Naive thymus-derived CD8-positive, alpha-beta T cell (primary cell): ENCODE measurements at regions not wholly inside any gene's neighbourhood (a gene's known extent, or its start where the extent isn't known, plus 50 kb on each side); places are given as distances from the start of the nearest gene placed in this dataset.
A peak's percentile ranks its signal among the peaks of the same experiment; 100 is the strongest.
"Not testable (repeated sequence)": the region's sequence is repeated elsewhere in the genome, so short reads cannot be mapped to it uniquely, and the experiment has no call there.

Experiments
- ATAC-seq, 2 donors: fragments of 150-1000 bp; cut with Tn5 transposase in 1 of 2; sonication (Bioruptor Pico), chemical (Tn5 transposase) in 1 of 2; 1 replicate in 1 of 2; 2 replicates in 1 of 2; pipeline ENCODE4 v1.10.0; 2021; ENCODE audit warnings: mild to moderate bottlenecking in 2 of 2, moderate library complexity in 2 of 2
- POLR2A ChIA-PET: fragments of 350-600 bp; sonication (Branson Sonifier 250); formaldehyde crosslinking; loops from one replicate; lab custom pipeline; 2021; ENCODE audit warnings: antibody characterized with exemption; lab: Charles Lee
- DNase-seq, 10 donors: peaks; one replicate each; pipeline versions ENCODE4 v3.0.0 to v3.0.0-alpha.2; 2020 to 2022
- H3K27ac Mint-ChIP-seq, 10 donors: one replicate each; pipeline ENCODE4 v1.8.0; 2020 to 2022; ENCODE audit warnings: mild to moderate bottlenecking in 10 of 10, mixed read lengths in 10 of 10, moderate library complexity in 4 of 10, inconsistent platforms in 1 of 10
- H3K27me3 Mint-ChIP-seq, 5 donors: one replicate each; pipeline ENCODE4 v1.8.0; 2021 to 2022; ENCODE audit warnings: mixed read lengths in 5 of 5
- H3K36me3 Mint-ChIP-seq, 3 donors: one replicate each; pipeline ENCODE4 v1.8.0; 2020 to 2022; ENCODE audit warnings: mixed read lengths in 3 of 3, mild to moderate bottlenecking in 2 of 3, inconsistent platforms in 1 of 3
- H3K4me1 Mint-ChIP-seq, 4 donors: one replicate each; pipeline ENCODE4 v1.8.0; 2021 to 2022; ENCODE audit warnings: mixed read lengths in 4 of 4
- H3K4me3 Mint-ChIP-seq, 10 donors: one replicate each; pipeline ENCODE4 v1.8.0; 2020 to 2022; ENCODE audit warnings: mild to moderate bottlenecking in 10 of 10, mixed read lengths in 10 of 10, moderate library complexity in 6 of 10, inconsistent platforms in 1 of 10
- H3K9me3 Mint-ChIP-seq, 9 donors: one replicate each; pipeline ENCODE4 v1.8.0; 2020 to 2022; ENCODE audit warnings: mixed read lengths in 9 of 9, mild to moderate bottlenecking in 3 of 9, inconsistent platforms in 1 of 9, moderate library complexity in 1 of 9

DNA sequence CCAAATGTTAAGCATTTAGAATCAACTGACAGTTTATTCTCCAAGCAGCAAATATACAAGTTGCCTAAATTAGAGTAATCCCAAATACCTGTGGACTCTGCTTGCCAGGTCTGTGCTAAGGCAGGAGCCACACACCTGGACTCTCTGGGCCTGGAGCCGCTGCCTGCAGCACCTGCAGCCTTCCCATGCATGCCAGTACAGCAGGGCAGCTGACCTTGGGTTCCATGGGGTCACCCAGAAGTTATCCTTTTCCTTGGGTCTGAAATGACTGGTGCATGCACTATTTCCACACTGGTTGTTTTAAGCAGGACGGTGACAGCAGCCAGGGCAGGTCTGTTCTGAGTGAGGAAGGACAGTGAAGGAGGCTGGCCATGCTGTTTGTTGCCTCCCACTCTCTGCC is 573.2 kb downstream of the GLRX3 start:
- peaks cover 0 to 24% (median 2%) of the 10 kb centered on the region in 5 donors for H3K27me3 Mint-ChIP-seq
- no peak overlapping the region for H3K27ac Mint-ChIP-seq
- ATAC-seq, result no peak
- H3K9me3 Mint-ChIP-seq, result peaks cover 0 to 2% (median 0%) of the 10 kb centered on the region in 9 donors
- POLR2A ChIA-PET, result no interaction called here
- peaks cover 0 to 3% (median 0%) of the 10 kb centered on the region in 4 donors for H3K4me1 Mint-ChIP-seq
- no peak overlapping the region for H3K4me3 Mint-ChIP-seq
- no peak for DNase-seq
- H3K36me3 Mint-ChIP-seq, result no peaks in the 10 kb centered on the region

DNA sequence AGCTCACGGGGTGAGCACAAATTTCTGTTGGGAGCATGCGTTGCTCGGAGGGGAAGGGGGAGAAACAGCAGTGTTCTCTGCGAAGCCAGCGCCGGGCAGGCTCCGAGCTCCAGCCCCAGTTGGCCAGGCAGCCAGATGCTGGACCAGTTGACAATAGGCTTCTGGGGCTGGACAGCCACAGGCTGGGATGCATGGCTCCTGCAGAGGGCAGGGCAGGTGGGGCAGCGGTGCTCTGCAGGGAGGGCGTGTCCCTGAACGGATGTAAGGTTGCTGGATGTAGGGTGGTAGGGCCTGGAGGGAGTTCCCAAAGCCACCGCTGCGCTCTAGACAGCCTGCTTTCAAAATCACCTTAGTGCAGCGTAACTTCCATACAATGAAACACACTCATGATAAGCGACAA is 574.9 kb downstream of the GLRX3 start:
- Mint-ChIP-seq H3K4me1 (peaks cover 0 to 3% (median 0%) of the 10 kb centered on the region in 4 donors), H3K4me3 (no peak overlapping the region), H3K27ac (no peak overlapping the region), H3K36me3 (no peaks in the 10 kb centered on the region), H3K9me3 (peaks cover 0 to 2% (median 0%) of the 10 kb centered on the region in 9 donors), H3K27me3 (peaks cover 0 to 12% (median 0%) of the 10 kb centered on the region in 5 donors)
- no peak for ATAC-seq
- POLR2A ChIA-PET, result no interaction called here
- DNase-seq, result no peak

DNA sequence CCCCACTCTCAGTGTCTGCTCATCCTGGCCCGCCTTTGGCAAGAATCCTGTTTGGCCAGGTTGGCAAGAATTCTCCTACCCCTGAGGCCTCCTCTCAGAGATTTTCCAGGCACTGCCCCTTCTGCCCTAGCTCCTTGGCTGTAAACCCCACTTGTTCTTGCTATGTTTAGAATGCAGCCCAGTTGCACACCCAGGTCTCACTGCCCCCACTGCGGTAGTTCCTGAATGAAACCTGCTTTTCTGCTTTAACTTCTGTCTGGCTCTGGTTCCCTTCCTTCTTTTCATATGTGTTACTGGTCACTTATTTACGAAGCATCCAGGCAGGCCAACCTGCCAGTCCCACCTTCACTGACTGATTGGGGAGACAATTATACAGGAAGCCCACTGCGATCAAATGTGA is 576.9 kb downstream of the GLRX3 start:
- Mint-ChIP-seq H3K4me1 (peaks cover 0 to 3% (median 0%) of the 10 kb centered on the region in 4 donors), H3K36me3 (no peaks in the 10 kb centered on the region), H3K27ac (no peak overlapping the region), H3K9me3 (peaks cover 0 to 2% (median 0%) of the 10 kb centered on the region in 9 donors), H3K4me3 (no peak overlapping the region), H3K27me3 (peaks cover 0 to 11% (median 0%) of the 10 kb centered on the region in 5 donors)
- DNase-seq (no peak), ATAC-seq (no peak)
- POLR2A ChIA-PET, result no interaction called here

DNA sequence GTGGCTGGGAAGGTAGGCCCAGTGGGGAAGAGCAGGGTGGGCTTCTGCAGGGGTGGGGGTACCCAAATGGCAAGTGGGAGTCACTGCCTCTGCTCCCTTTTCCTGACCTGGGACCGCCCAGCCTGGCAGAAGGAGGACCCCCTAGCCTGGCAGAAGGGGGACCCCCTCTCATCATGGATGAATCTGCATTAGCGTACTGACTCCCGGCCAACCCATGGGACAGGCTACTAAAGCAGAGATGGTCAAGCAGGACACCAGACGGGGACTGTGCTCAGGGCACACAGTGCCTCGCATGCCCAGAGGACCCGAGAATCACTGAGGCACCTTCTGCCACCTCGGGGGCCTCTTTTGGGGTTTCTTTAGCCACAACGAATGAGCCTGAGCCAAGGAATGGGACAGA is 577.5 kb downstream of the GLRX3 start:
- no peak for DNase-seq
- no peak overlapping the region for H3K4me3 Mint-ChIP-seq
- peaks cover 0 to 2% (median 0%) of the 10 kb centered on the region in 9 donors for H3K9me3 Mint-ChIP-seq
- POLR2A ChIA-PET, result no interaction called here
- no peaks in the 10 kb centered on the region for H3K36me3 Mint-ChIP-seq
- H3K4me1 Mint-ChIP-seq, result peaks cover 0 to 3% (median 0%) of the 10 kb centered on the region in 4 donors
- no peak for ATAC-seq
- H3K27ac Mint-ChIP-seq, result no peak overlapping the region
- peaks cover 0 to 11% (median 0%) of the 10 kb centered on the region in 5 donors for H3K27me3 Mint-ChIP-seq

DNA sequence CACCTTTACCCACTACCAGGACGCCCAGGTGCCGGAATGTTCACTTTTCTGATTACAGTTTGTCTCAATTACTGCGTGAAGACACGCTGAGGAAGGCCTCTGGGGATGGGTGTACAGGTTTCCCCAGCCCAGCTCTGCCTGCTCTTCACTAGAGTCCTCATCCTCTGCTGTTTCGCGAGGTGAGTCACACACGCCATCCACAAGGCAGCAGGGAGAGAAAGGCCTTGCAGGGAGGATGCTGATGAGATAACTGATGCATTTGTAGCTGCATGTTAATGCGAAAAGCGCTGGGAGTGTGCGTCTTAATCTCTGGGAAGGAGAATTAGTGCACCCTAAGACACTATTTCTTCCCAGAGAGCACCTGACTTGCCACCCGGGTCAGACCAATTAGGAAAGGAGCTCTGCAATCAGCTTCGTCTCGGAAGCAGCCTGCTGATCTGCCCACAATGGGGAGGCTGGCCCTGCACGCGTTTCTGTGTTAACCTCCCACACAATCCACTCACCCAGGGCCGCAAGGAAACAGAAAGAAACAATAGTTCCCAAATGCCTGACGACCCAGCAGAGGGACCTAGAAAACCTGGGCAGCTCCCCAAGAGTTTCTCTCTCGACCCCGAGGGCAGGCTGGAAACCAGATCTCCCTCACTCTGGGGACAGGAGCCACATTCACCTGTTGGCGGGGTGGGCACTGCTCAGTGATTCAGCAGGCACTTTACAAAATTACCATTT is 578.7 kb downstream of the GLRX3 start:
- POLR2A ChIA-PET, result no interaction called here
- Mint-ChIP-seq H3K36me3 (no peaks in the 10 kb centered on the region), H3K27ac (no peak overlapping the region), H3K9me3 (no peaks in the 10 kb centered on the region), H3K27me3 (peaks cover 0 to 11% (median 0%) of the 10 kb centered on the region in 5 donors), H3K4me1 (peaks cover 0 to 3% (median 0%) of the 10 kb centered on the region in 4 donors), H3K4me3 (no peak overlapping the region)
- no peak for DNase-seq
- no peak for ATAC-seq

DNA sequence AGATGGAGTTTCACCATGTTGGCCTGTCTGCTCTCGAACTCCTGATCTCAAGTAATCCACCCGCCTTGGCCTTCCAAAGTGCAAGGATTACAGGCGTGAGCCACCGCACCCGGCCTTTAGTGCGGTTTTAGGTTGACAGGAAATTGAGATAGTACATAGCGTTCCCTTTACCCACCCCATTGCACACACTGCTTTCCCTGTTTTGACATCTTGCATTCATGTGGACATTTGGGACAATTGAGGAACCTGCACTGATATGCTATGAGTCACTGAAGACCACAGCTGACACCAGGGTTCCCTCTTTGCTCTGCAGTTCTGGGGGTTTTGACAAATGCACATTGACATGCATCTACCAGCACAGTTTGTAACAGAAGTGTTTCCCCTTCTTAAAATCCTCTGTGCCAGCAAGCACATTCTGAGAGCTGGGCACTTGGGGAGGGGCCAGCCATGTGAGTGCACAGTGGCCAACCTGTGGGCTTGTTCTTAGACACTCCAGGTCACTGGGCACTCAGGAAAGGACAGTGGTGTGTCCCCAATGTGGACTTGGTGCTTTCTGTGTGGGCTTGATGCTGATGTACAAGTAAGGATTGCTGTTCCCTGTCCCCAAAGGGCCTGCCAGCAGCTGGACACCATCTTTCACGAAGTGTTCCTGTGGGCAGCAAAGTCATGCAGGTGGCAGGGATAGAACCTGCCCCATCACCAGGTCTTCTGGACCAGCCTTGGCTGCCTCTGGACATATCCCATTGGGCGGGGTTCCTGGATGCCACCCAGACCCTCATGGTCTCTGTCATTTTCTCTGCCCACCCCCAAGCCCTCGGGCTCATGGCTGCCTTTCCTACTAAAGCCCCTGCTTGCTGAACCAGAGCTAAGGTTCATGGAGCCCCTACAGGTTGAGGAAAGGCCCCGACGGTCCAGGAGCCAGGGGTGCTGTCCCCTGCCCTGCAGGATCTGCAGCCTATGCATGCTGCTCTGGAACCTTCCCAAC is 579.8 kb downstream of the GLRX3 start:
- DNase-seq (no peak), ATAC-seq (no peak)
- H3K36me3 Mint-ChIP-seq, result no peaks in the 10 kb centered on the region
- no peak overlapping the region for H3K27ac Mint-ChIP-seq
- H3K4me1 Mint-ChIP-seq, result peaks cover 0 to 3% (median 0%) of the 10 kb centered on the region in 4 donors
- H3K27me3 Mint-ChIP-seq, result peaks cover 0 to 11% (median 0%) of the 10 kb centered on the region in 5 donors
- no peak overlapping the region for H3K4me3 Mint-ChIP-seq
- POLR2A ChIA-PET, result no interaction called here
- no peaks in the 10 kb centered on the region for H3K9me3 Mint-ChIP-seq

DNA sequence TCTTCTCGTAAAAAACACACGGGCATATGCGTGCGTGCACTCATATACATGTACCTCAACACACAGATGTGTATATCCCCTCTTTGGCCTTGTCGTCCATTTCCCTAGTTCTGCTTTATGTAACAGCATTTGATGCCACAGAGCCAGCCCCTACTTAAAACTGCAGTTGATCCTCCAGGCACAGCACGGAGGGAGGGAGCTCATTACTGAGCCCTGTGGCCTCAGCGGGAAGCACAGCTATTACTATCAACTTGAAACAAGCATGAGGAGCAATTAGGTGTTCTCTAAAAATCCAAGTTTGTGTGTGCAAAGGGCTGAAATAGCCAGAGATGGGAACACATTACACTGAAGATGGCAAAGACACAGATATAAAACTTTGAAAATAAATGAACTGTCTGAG is 580.9 kb downstream of the GLRX3 start:
- H3K4me1 Mint-ChIP-seq, result peaks cover 0 to 3% (median 0%) of the 10 kb centered on the region in 4 donors
- no peaks in the 10 kb centered on the region for H3K9me3 Mint-ChIP-seq
- POLR2A ChIA-PET, result no interaction called here
- no peak for DNase-seq
- peaks cover 0 to 14% (median 0%) of the 10 kb centered on the region in 5 donors for H3K27me3 Mint-ChIP-seq
- H3K36me3 Mint-ChIP-seq, result no peaks in the 10 kb centered on the region
- no peak overlapping the region for H3K27ac Mint-ChIP-seq
- ATAC-seq, result no peak
- no peak overlapping the region for H3K4me3 Mint-ChIP-seq

DNA sequence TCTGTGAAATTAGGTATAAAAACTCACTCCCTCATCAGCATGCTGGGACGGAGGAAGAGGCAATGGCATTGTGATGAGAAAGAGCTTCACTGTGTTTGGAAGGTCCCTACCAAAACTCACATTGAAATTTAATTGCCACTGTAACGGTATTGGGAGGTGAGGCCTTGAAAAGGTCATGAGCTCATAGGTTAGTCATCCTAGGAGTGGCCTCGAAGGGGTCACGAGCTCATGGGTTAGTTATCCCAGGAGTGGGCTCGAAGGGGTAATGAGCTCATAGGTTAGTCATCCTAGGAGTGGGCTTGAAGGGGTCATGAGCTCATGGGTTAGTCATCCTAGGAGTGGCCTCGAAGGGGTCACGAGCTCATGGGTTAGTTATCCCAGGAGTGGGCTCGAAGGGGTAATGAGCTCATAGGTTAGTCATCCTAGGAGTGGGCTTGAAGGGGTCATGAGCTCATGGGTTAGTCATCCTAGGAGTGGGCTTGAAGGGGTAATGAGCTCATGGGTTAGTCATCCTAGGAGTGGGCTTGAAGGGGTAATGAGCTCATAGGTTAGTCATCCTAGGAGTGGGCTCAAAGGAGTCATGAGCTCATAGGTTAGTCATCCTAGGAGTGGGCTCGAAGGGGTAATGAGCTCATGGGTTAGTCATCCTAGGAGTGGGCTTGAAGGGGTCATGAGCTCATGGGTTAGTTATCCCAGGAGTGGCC is 582.7 kb downstream of the GLRX3 start:
- H3K4me3 Mint-ChIP-seq, H3K4me1 Mint-ChIP-seq, H3K27me3 Mint-ChIP-seq, DNase-seq, H3K9me3 Mint-ChIP-seq, POLR2A ChIA-PET, H3K27ac Mint-ChIP-seq, H3K36me3 Mint-ChIP-seq, ATAC-seq: not testable (repeated sequence)

DNA sequence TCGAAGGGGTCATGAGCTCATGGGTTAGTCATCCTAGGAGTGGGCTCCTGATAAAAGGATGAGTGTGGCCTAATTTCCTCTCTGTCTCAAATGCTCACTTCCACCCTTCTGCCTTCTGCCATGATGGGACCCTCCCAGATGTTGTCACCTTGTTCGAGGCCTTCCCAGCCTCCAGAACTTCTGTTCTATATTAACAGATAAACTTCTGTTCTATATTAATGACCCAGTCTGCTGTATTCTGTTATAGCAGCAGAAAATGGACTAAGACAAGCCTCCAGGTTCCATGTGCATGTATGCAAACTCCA is 583.2 kb downstream of the GLRX3 start:
- POLR2A ChIA-PET, result no interaction called here
- Mint-ChIP-seq H3K4me3 (no peak overlapping the region), H3K36me3 (no peaks in the 10 kb centered on the region), H3K27ac (no peak overlapping the region), H3K27me3 (peaks cover 0 to 7% (median 0%) of the 10 kb centered on the region in 5 donors), H3K4me1 (no peaks in the 10 kb centered on the region), H3K9me3 (no peaks in the 10 kb centered on the region)
- no peak for DNase-seq
- no peak for ATAC-seq

DNA sequence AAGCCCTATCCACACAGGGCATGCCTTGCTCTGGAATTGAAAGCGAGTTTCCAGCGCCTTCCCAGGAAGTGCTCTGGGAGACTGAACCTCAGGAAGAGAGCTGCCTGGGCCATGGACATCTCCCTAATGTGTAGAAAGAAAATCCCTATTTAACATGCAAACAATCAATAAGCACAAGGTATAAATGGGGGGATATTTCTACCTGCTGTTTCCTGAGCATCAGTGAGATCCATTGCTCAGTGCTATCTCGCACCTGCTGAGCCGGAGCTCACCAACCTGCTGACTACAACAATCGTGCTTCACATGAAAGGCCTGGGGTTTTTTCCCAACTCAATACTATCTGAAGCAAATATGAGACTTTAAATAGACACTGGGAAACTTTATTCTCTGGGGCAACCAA is 584.0 kb downstream of the GLRX3 start:
- Mint-ChIP-seq H3K4me1 (no peaks in the 10 kb centered on the region), H3K4me3 (no peak overlapping the region), H3K27me3 (peaks cover 0 to 14% (median 1%) of the 10 kb centered on the region in 5 donors), H3K36me3 (no peaks in the 10 kb centered on the region), H3K27ac (no peak overlapping the region), H3K9me3 (no peaks in the 10 kb centered on the region)
- DNase-seq (no peak), ATAC-seq (no peak)
- POLR2A ChIA-PET, result no interaction called here

DNA sequence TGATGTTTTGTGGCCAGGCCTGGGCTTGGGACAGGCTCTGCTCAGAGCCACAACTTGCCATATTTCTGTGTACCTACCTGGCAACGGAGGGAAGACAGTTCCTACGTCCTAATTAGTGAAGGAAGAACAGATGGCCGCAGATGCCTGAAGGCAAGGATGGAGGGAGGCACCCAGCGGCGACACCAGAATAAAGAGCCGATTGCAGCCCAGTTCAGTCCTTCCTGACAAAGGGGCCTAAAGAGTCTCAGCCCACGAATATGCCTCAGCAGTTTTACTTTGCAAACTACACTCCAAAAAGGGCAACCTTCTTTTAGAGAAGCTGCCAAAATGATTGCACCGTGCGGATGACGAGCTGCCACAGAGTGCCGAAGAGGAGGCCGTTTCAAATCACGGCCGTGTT is 585.8 kb downstream of the GLRX3 start:
- DNase-seq (no peak), ATAC-seq (no peak)
- Mint-ChIP-seq H3K4me1 (no peaks in the 10 kb centered on the region), H3K9me3 (no peaks in the 10 kb centered on the region), H3K4me3 (peak overlapping the region in 1 of 10 donors; percentile 11), H3K36me3 (no peaks in the 10 kb centered on the region), H3K27me3 (peaks cover 0 to 12% (median 1%) of the 10 kb centered on the region in 5 donors), H3K27ac (peak overlapping the region in 1 of 10 donors; percentile 42)
- POLR2A ChIA-PET, result no interaction called here

DNA sequence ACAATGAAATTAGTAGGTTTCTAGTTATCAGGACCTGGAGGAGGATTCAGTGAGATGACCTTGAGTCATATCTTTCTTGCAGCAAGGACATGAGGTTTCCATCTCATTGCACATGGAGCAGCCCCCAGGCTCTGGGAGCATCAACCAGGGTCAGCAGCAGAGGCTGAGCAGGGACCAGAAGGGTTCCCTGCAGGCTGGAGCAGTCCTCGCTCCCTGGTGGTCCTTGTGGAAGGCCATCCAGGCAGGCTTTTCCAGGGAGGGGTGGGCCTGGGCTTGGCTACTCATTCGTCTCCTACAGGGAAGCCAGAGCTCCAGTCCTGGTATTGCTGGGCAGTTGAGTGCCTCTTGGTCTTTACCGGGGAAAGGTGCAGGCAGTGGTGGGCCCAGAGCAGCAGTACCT is 587.5 kb downstream of the GLRX3 start:
- H3K27ac Mint-ChIP-seq, result no peak overlapping the region
- POLR2A ChIA-PET, result no interaction called here
- ATAC-seq, result no peak

More for the DNA sequence above, 587.5 kb downstream of the GLRX3 start:
- peaks cover 0 to 2% (median 0%) of the 10 kb centered on the region in 4 donors for H3K4me1 Mint-ChIP-seq
- peaks cover 0 to 19% (median 5%) of the 10 kb centered on the region in 5 donors for H3K27me3 Mint-ChIP-seq
- H3K36me3 Mint-ChIP-seq, result no peaks in the 10 kb centered on the region
- DNase-seq, result no peak
- H3K4me3 Mint-ChIP-seq, result peak overlapping the region in 1 of 10 donors; percentile 41
- no peaks in the 10 kb centered on the region for H3K9me3 Mint-ChIP-seq
